Transverse colon (tissue), 4 donors: ENCODE measurements at regions not wholly inside any gene's neighbourhood (a gene's known extent, or its start where the extent isn't known, plus 50 kb on each side); places are given as distances from the start of the nearest gene placed in this dataset.
A peak's percentile ranks its signal among the peaks of the same experiment; 100 is the strongest.
"Not testable (repeated sequence)": the region's sequence is repeated elsewhere in the genome, so short reads cannot be mapped to it uniquely, and the experiment has no call there.

Experiments used
- DNase-seq: peaks from one replicate; pipeline ENCODE4 v3.0.0-alpha.2; 2019
- H3K27ac ChIP-seq, 4 donors: fragments of 200-600 bp; sonication (generic); 2 replicates each; pipeline ENCODE4 v1.5.1; 2016 to 2018; ENCODE audit warnings: inconsistent platforms in 4 of 4
- H3K27me3 ChIP-seq: fragments of 200-600 bp; sonication (generic); 2 replicates; pipeline ENCODE4 v1.5.1; 2017; ENCODE audit warnings: inconsistent platforms
- H3K36me3 ChIP-seq, 4 donors: fragments of 200-600 bp; sonication (generic); 2 replicates each; pipeline ENCODE4 v1.5.1; 2017 to 2019; ENCODE audit warnings: inconsistent platforms in 4 of 4
- H3K4me1 ChIP-seq, 4 donors: fragments of 200-600 bp; sonication (generic); 2 replicates each; pipeline ENCODE4 v1.5.1; 2017 to 2020; ENCODE audit warnings: inconsistent platforms in 4 of 4
- H3K4me3 ChIP-seq, 4 donors: fragments of 200-600 bp; sonication (generic); 1 replicate in 1 of 4; 2 replicates in 3 of 4; pipeline versions ENCODE4 v1.5.1 to v1.6.1; 2017 to 2019; ENCODE audit warnings: inconsistent platforms in 4 of 4
- H3K9me3 ChIP-seq, 2 donors: fragments of 200-600 bp; sonication (generic); 2 replicates each; pipeline ENCODE4 v1.5.1; 2017 to 2019; ENCODE audit warnings: inconsistent platforms in 2 of 2
- POLR2AphosphoS5 ChIP-seq, 3 donors: sonication (generic); formaldehyde crosslinking; IDR thresholded peaks; one replicate each; pipeline ENCODE4 v1.6.1; 2016; ENCODE audit warnings: antibody characterized with exemption in 3 of 3
- WGBS, 2 donors: methylation state at CpG; one replicate each; pipeline ENCODE4 v1.1.5; 2018; ENCODE audit warnings: low coverage in 1 of 2; 5-methylcytosine and 5-hydroxymethylcytosine counted together
- in situ Hi-C, 4 donors: fragments of 200-750 bp; cut with MboI; loops; one replicate each; pipeline versions ENCODE4 v1.15.0 to v1.15.1; 2017; ENCODE audit warnings: low sequenced_read_pairs in 3 of 4, low pct_ligation_motif_present in 1 of 4, low pct_unique_long_range_greater_than_20kb in 1 of 4
- intact Hi-C: fragments of 100-400 bp; cut with DNase I; formaldehyde crosslinking; loops from one replicate; pipeline ENCODE4 v1.15.1; 2023; ENCODE audit warnings: low total_unique reads

DNA sequence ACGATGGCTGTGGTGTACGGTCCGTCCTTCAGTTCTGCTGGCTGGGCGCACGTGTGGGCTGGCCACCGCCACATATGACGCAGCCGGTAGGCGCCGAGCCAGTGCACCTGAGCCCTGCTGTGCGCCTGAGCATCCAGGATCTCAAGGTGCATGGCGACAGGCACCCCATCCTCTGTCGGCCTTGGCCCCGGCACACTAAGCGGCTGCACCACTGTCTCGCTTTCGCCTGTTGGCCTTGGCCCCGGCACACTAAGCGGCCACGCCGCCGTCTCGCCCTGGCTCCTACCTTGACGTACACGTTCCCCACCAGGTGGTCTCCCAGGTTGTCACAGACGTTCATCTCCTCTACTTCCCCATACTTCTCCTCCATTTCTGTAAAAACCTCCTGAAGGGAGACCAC lies 4034.6 kb upstream of the TPTE start:
- H3K4me3 ChIP-seq, H3K4me1 ChIP-seq, H3K36me3 ChIP-seq, H3K27ac ChIP-seq, H3K27me3 ChIP-seq, in situ Hi-C loops, H3K9me3 ChIP-seq, DNase-seq, intact Hi-C loops: not testable (repeated sequence)
- 95% methylated on average over 8 of the region's 26 CpGs; no CpG with 5 or more reads in 1 of the 2 donors for WGBS, 2 donors

- H3K27ac ChIP-seq, DNase-seq, H3K27me3 ChIP-seq, H3K9me3 ChIP-seq, H3K4me1 ChIP-seq, H3K36me3 ChIP-seq, in situ Hi-C loops, H3K4me3 ChIP-seq, intact Hi-C loops: not testable (repeated sequence)
- WGBS, 2 donors, result no CpG with 5 or more reads among the region's 8 CpGs
Measured at GRCh38 chr21:6492691-6493090, 4028.7 kb upstream of the TPTE start.

DNA sequence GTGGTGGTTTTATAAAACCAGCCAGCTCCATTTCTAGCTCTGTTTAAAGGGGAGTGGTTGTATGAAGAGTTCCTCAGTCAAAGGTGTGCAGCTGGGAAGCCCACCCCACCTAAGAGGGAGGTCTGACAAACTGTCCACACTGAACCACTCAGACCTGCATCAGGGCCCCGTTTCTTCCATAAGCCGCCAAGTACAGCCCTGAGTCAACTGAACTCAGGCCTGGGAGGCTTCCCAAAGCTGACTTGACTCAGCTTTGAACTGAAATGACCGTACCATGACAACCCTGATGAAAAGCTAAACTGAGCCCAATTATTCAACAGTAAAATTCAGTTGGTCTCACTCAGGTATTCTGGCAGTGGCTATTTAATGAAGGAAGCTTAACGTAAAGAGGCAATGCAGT lies 4027.4 kb upstream of the TPTE start:
- H3K27me3 ChIP-seq, in situ Hi-C loops, H3K4me3 ChIP-seq, intact Hi-C loops, H3K9me3 ChIP-seq, H3K36me3 ChIP-seq, H3K27ac ChIP-seq, H3K4me1 ChIP-seq, DNase-seq: not testable (repeated sequence)
- WGBS, 2 donors, result no CpG with 5 or more reads among the region's 4 CpGs

GRCh38 chr21:6496356-6496755 lies 4025.0 kb upstream of the TPTE start:
- in situ Hi-C loops, DNase-seq: not testable (repeated sequence)

DNA sequence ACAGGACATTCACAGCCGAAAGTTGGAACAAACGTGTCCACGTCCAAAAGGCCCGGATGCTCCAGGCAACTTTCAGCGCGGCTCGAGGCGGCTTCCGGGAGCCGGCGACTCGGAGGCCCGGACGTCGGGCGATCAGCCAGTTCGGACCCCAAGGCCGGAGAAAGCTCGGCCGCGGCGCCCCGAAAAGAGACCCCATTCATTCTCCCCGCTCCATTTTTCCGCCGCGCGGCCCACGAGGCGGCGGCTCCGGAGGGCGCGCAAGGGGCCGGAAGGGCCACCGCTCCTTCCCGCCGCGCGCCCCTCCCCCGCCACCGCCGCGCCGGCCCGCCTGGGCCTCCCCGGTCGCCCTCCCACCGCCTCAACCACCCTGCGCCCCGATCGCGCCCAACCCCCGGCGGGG lies 4022.7 kb upstream of the TPTE start:
- intact Hi-C loops, result not testable (repeated sequence)
- no CpG with 5 or more reads among the region's 55 CpGs for WGBS, 2 donors

More at GRCh38 chr21:6496356-6496755, 4025.0 kb upstream of the TPTE start:
- H3K4me3 ChIP-seq, H3K4me1 ChIP-seq, H3K9me3 ChIP-seq, H3K27me3 ChIP-seq, intact Hi-C loops, H3K27ac ChIP-seq, H3K36me3 ChIP-seq: not testable (repeated sequence)
- WGBS, 2 donors, result no CpG with 5 or more reads among the region's 5 CpGs

DNA sequence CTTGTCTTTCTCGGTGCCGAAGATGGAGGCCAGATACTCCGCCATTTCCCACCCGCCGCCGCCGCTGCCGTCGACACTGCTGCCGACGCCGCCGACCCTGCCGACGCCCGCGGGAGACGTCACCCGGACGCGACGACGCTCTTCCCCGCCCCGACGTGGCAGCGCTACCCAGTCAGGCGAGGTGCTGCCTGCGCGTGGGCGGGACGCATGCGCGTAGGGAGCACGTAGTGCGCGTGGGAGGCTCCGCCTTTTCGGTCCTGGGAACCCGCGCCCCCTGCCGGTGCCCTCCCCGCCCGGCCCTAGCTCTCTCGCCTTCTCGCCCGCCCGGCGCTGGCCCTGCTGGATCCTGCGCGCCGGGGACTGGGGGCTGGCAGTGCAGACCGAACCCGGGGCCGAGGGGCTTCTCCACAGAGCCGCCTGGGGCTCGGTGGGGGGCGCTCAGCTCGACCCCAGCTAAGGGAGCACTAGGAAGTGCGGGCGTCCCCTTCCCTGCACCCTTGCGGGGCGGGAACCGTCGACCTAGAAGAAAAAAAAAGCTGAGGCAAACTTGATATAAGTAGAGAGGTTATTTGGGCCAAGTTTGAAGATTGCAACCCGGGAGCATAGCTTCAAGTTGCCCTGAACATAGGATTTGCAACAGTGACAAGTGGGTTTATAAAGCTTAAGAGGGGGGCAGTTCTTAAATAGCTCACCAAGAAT lies 4022.1 kb upstream of the TPTE start:
- Histone ChIP-seq H3K4me3 (peak overlapping the region in 1 of 4 donors; percentile 76), H3K27ac (peak overlapping the region in 1 of 4 donors; percentile 88)
- TF ChIP-seq POLR2AphosphoS5 (IDR thresholded peaks at IDR 0.05), result peak in 2 of 3 donors; percentile 35 to 84
- intact Hi-C loops, H3K9me3 ChIP-seq, in situ Hi-C loops, H3K36me3 ChIP-seq, H3K4me1 ChIP-seq, H3K27me3 ChIP-seq: not testable (repeated sequence)
- no CpG with 5 or more reads among the region's 66 CpGs for WGBS, 2 donors
- peak; percentile 65 for DNase-seq

More for the DNA sequence above, 4022.7 kb upstream of the TPTE start:
- Histone ChIP-seq H3K4me3 (peak overlapping the region in 1 of 4 donors; percentile 76), H3K27ac (peak overlapping the region in 2 of 4 donors; percentile 78 to 88)
- in situ Hi-C loops, H3K9me3 ChIP-seq, H3K36me3 ChIP-seq, DNase-seq, H3K4me1 ChIP-seq, H3K27me3 ChIP-seq: not testable (repeated sequence)

DNA sequence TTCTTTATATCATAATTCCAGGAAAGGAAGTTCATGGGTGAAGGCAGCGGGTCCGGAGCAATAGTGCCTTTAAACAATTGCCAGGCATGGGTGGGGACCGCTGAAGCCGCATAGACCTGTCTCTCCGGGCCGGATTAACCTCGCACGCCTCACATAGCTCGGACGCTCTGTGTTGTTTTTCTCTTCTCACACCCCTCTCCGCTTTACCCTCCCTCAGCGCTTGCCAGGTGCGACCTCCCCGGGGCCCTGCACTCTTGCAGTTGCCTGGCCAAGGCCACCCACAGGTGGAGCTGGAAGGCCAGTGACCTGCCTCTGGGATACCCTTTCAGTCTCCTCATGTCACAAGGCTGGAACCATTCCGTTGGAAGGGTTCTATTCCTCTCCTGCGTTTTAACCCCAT lies 4021.5 kb upstream of the TPTE start:
- DNase-seq, in situ Hi-C loops, intact Hi-C loops: not testable (repeated sequence)

GRCh38 chr21:6500681-6501080 lies 4020.7 kb upstream of the TPTE start:
- H3K4me3 ChIP-seq, DNase-seq, H3K27me3 ChIP-seq, H3K27ac ChIP-seq, intact Hi-C loops, H3K9me3 ChIP-seq, in situ Hi-C loops, H3K4me1 ChIP-seq, H3K36me3 ChIP-seq: not testable (repeated sequence)
- WGBS, 2 donors, result no CpG with 5 or more reads among the region's 7 CpGs

More for the DNA sequence above, 4021.5 kb upstream of the TPTE start:
- WGBS, 2 donors, result no CpG with 5 or more reads among the region's 16 CpGs
- not testable (repeated sequence) for H3K4me1 ChIP-seq, H3K27me3 ChIP-seq, H3K9me3 ChIP-seq, H3K27ac ChIP-seq, H3K4me3 ChIP-seq, H3K36me3 ChIP-seq

DNA sequence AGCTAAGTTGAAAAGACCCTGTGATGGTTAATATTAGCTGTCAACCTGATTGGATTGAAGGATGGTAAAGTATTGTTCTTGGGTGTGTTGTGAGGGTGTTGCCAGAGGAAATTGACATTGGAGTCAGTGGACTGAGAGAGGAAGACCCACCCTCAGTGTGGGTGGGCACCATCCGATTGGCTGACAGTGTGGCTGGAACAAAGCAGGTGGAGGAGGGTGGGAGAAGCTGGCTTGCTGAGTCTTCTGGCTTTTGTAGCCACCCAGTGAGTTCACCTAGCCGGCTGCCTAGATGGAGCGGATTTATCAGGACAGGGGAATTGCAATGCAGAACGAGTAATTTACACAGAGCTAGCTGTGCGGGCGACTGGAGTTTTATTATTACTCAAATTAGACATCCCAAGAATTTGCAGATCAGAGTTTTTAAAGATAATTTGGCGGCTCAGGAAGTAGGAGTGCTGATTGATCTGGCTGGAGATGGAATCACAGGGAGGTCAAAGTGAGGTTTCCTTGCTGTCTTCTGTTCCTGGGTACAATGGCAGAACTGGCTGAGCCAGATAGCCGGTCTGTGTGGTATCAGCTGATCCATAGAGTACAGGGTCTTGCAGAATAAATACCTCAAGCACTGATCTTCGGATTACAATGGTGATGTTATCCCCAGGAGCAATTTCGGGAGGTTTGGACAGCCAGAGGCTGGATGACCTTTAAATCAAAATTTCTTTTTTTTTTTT lies 4015.1 kb upstream of the TPTE start:
- H3K9me3 ChIP-seq, H3K27me3 ChIP-seq, H3K4me3 ChIP-seq, H3K36me3 ChIP-seq, intact Hi-C loops, H3K27ac ChIP-seq, in situ Hi-C loops, H3K4me1 ChIP-seq, DNase-seq: not testable (repeated sequence)
- WGBS, 2 donors, result no CpG with 5 or more reads among the region's 10 CpGs

- H3K36me3 ChIP-seq, intact Hi-C loops, H3K9me3 ChIP-seq, H3K27me3 ChIP-seq, H3K4me1 ChIP-seq, H3K4me3 ChIP-seq, in situ Hi-C loops, DNase-seq, H3K27ac ChIP-seq: not testable (repeated sequence)
- WGBS, 2 donors, result no CpG with 5 or more reads among the region's 4 CpGs
Measured at GRCh38 chr21:6507632-6508031, 4013.8 kb upstream of the TPTE start.
